HepG2 (cell line): ENCODE measurements at regions not wholly inside any gene's neighbourhood (a gene's known extent, or its start where the extent isn't known, plus 50 kb on each side); places are given as distances from the start of the nearest gene placed in this dataset.

Experiments
- CTCF ChIP-seq: sonication (generic); formaldehyde crosslinking; IDR thresholded peaks from 2 replicates; pipeline ENCODE4 v1.5.0; 2020; ENCODE audit warnings: mild to moderate bottlenecking, missing genetic modification reagents, moderate library complexity
- GFI1 ChIP-seq: sonication (generic); formaldehyde crosslinking; IDR thresholded peaks from 2 replicates; pipeline ENCODE4 v1.5.0; 2020; ENCODE audit warnings: missing genetic modification reagents, mild to moderate bottlenecking, borderline replicate concordance
- SUZ12 ChIP-seq: fragments of 150-350 bp; IDR thresholded peaks from 2 replicates; pipeline ENCODE4 v1.6.1; 2014; ENCODE audit warnings: low read depth, low read length
- TBP ChIP-seq: sonication (generic); formaldehyde crosslinking; IDR thresholded peaks from 2 replicates; pipeline ENCODE4 v1.5.0; 2020; ENCODE audit warnings: missing genetic modification reagents
- ZGPAT ChIP-seq: IDR thresholded peaks from 2 replicates; pipeline ENCODE4 v1.6.1; 2016; ENCODE audit warnings: mild to moderate bottlenecking

- TF ChIP-seq GFI1 (CRISPR knock-in tag), result no peak
- no peak for TF ChIP-seq SUZ12
- TF ChIP-seq ZGPAT, result no peak
- no peak for TF ChIP-seq CTCF
- TF ChIP-seq TBP, result no peak
Observed at GRCh38 chr7:9264395-9264794, 831.0 kb downstream of the NXPH1 start.
